ENCODE measurements at regions not wholly inside any gene's neighbourhood (a gene's known extent, or its start where the extent isn't known, plus 50 kb on each side); places are given as distances from the start of the nearest gene placed in this dataset.

GRCh38 chr5:119785057-119785456 is 155.7 kb downstream of the FAM170A start:
- Mint-ChIP-seq H3K27me3 (ENCODE audit: insufficient read depth) (no peaks in the 10 kb centered on the region), H3K36me3 (ENCODE audit: low read depth) (no peaks in the 10 kb centered on the region), H3K4me1 (ENCODE audit: low read depth) (no peaks in the 10 kb centered on the region), H3K4me3 (no peak overlapping the region), H3K27ac (no peak overlapping the region), H3K9me3 (peaks cover 11% of the 10 kb centered on the region)
- no peak for DNase-seq
- no peak for TF ChIP-seq CTCF (IDR thresholded peaks at IDR 0.05)

GRCh38 chr5:119789406-119790117 is 160.2 kb downstream of the FAM170A start:
- Mint-ChIP-seq H3K4me3 (no peak overlapping the region), H3K36me3 (ENCODE audit: low read depth) (no peaks in the 10 kb centered on the region), H3K27ac (no peak overlapping the region), H3K4me1 (ENCODE audit: low read depth) (no peaks in the 10 kb centered on the region), H3K9me3 (peaks cover 11% of the 10 kb centered on the region), H3K27me3 (ENCODE audit: insufficient read depth) (no peaks in the 10 kb centered on the region)
- no peak for DNase-seq
- no peak for TF ChIP-seq CTCF (IDR thresholded peaks at IDR 0.05)

- Mint-ChIP-seq H3K9me3 (peaks cover 13% of the 10 kb centered on the region), H3K36me3 (ENCODE audit: low read depth) (no peaks in the 10 kb centered on the region), H3K27me3 (ENCODE audit: insufficient read depth) (no peaks in the 10 kb centered on the region), H3K4me3 (no peak overlapping the region), H3K4me1 (ENCODE audit: low read depth) (no peaks in the 10 kb centered on the region), H3K27ac (no peak overlapping the region)
- TF ChIP-seq CTCF (IDR thresholded peaks at IDR 0.05) = no peak
- DNase-seq = no peak
Measured at GRCh38 chr5:119792161-119792799, 162.9 kb downstream of the FAM170A start.

- Mint-ChIP-seq H3K36me3 (ENCODE audit: low read depth) (no peaks in the 10 kb centered on the region), H3K27me3 (ENCODE audit: insufficient read depth) (no peaks in the 10 kb centered on the region), H3K27ac (no peak overlapping the region), H3K9me3 (peaks cover 13% of the 10 kb centered on the region), H3K4me3 (no peak overlapping the region), H3K4me1 (ENCODE audit: low read depth) (no peaks in the 10 kb centered on the region)
- no peak for DNase-seq
- TF ChIP-seq CTCF (IDR thresholded peaks at IDR 0.05) = no peak
Measured at GRCh38 chr5:119795768-119796167, 166.4 kb downstream of the FAM170A start.

GRCh38 chr5:119801570-119801969 is 172.2 kb downstream of the FAM170A start:
- no peaks in the 10 kb centered on the region for H3K4me1 Mint-ChIP-seq (ENCODE audit: low read depth)
- no peak overlapping the region for H3K4me3 Mint-ChIP-seq
- no peak for TF ChIP-seq CTCF (IDR thresholded peaks at IDR 0.05)
- DNase-seq = no peak
- no peaks in the 10 kb centered on the region for H3K36me3 Mint-ChIP-seq (ENCODE audit: low read depth)
- no peaks in the 10 kb centered on the region for H3K27me3 Mint-ChIP-seq (ENCODE audit: insufficient read depth)
- H3K9me3 Mint-ChIP-seq = peaks cover 20% of the 10 kb centered on the region
- no peak overlapping the region for H3K27ac Mint-ChIP-seq
